ENCODE measurements at regions not wholly inside any gene's neighbourhood (a gene's known extent, or its start where the extent isn't known, plus 50 kb on each side); places are given as distances from the start of the nearest gene placed in this dataset.

- no peak for DNase-seq (ENCODE audit: low spot score)
Measured at GRCh38 chr1:38265293-38266196, 219.0 kb upstream of the POU3F1 start.

GRCh38 chr1:38263438-38263837 is 216.8 kb upstream of the POU3F1 start:
- no peak for DNase-seq (ENCODE audit: low spot score)

- no peak for DNase-seq (ENCODE audit: low spot score)
Measured at GRCh38 chr1:38261574-38261973, 215.0 kb upstream of the POU3F1 start.

- no peak for DNase-seq (ENCODE audit: low spot score)
Measured at GRCh38 chr1:38258085-38258627, 211.6 kb upstream of the POU3F1 start.

GRCh38 chr1:38257374-38257773 is 210.8 kb upstream of the POU3F1 start:
- DNase-seq (ENCODE audit: low spot score) = no peak

- DNase-seq (ENCODE audit: low spot score) = no peak
Measured at GRCh38 chr1:38256072-38256471, 209.5 kb upstream of the POU3F1 start.

- DNase-seq (ENCODE audit: low spot score) = no peak
Measured at GRCh38 chr1:38253314-38253713, 206.7 kb upstream of the POU3F1 start.

GRCh38 chr1:38250356-38250755 is 203.8 kb upstream of the POU3F1 start:
- DNase-seq (ENCODE audit: low spot score) = no peak

- no peak for DNase-seq (ENCODE audit: low spot score)
Measured at GRCh38 chr1:38249001-38249400, 202.4 kb upstream of the POU3F1 start.

- DNase-seq (ENCODE audit: low spot score) = peak; percentile 68
Measured at GRCh38 chr1:38246955-38247952, 200.7 kb upstream of the POU3F1 start.

GRCh38 chr1:38244218-38244845 is 197.7 kb upstream of the POU3F1 start:
- no peak for DNase-seq (ENCODE audit: low spot score)

- DNase-seq (ENCODE audit: low spot score) = peak; percentile 22
Measured at GRCh38 chr1:38243106-38243505, 196.5 kb upstream of the POU3F1 start.

- DNase-seq (ENCODE audit: low spot score) = no peak
Measured at GRCh38 chr1:38242506-38242905, 195.9 kb upstream of the POU3F1 start.

GRCh38 chr1:38241594-38242334 is 195.2 kb upstream of the POU3F1 start:
- no peak for DNase-seq (ENCODE audit: low spot score)

- no peak for DNase-seq (ENCODE audit: low spot score)
Measured at GRCh38 chr1:38240618-38241017, 194.0 kb upstream of the POU3F1 start.

GRCh38 chr1:38239258-38239835 is 192.8 kb upstream of the POU3F1 start:
- no peak for DNase-seq (ENCODE audit: low spot score)

GRCh38 chr1:38238294-38238693 is 191.7 kb upstream of the POU3F1 start:
- no peak for DNase-seq (ENCODE audit: low spot score)

GRCh38 chr1:38235705-38236104 is 189.1 kb upstream of the POU3F1 start:
- no peak for DNase-seq (ENCODE audit: low spot score)

GRCh38 chr1:38231941-38232340 is 185.3 kb upstream of the POU3F1 start:
- DNase-seq (ENCODE audit: low spot score) = no peak

GRCh38 chr1:38228718-38229117 is 182.1 kb upstream of the POU3F1 start:
- DNase-seq (ENCODE audit: low spot score) = no peak

Data from HT-29 (cell line).